Calu3 (cell line): ENCODE measurements at regions not wholly inside any gene's neighbourhood (a gene's known extent, or its start where the extent isn't known, plus 50 kb on each side); places are given as distances from the start of the nearest gene placed in this dataset.

Source experiments
- BruUV-seq: library from RNA; stranded (reverse); fragments of 400-500 nt; replicated peaks from 2 replicates; lab custom pipeline; 2021; lab: Mats Ljungman, UMichigan
- CTCF ChIA-PET: fragments of 300-600 bp; sonication (Branson Sonifier 250); formaldehyde crosslinking; loops from one replicate; lab custom pipeline; 2022; ENCODE audit warnings: antibody characterized with exemption; lab: Charles Lee
- DNase-seq: peaks from one replicate; pipeline ENCODE4 v3.0.0; 2022
- H3K27ac Mint-ChIP-seq: one replicate; pipeline ENCODE4 v1.8.0; 2022; ENCODE audit warnings: mixed read lengths; ENCODE audit not compliant: unreplicated experiment
- H3K27me3 Mint-ChIP-seq: one replicate; pipeline ENCODE4 v1.8.0; 2022; ENCODE audit warnings: mixed read lengths; ENCODE audit not compliant: unreplicated experiment
- H3K36me3 Mint-ChIP-seq: one replicate; pipeline ENCODE4 v1.8.0; 2022; ENCODE audit warnings: mild to moderate bottlenecking, moderate library complexity, mixed read lengths; ENCODE audit not compliant: insufficient read depth, unreplicated experiment
- H3K4me1 Mint-ChIP-seq: one replicate; pipeline ENCODE4 v1.8.0; 2022; ENCODE audit warnings: mild to moderate bottlenecking, low read depth, mixed read lengths; ENCODE audit not compliant: unreplicated experiment
- H3K4me3 Mint-ChIP-seq: one replicate; pipeline ENCODE4 v1.8.0; 2022; ENCODE audit warnings: mild to moderate bottlenecking, low read depth, moderate library complexity, mixed read lengths; ENCODE audit not compliant: unreplicated experiment
- H3K9me3 Mint-ChIP-seq: one replicate; pipeline ENCODE4 v1.8.0; 2022; ENCODE audit warnings: low read depth, mixed read lengths; ENCODE audit not compliant: unreplicated experiment
- intact Hi-C: fragments of 100-400 bp; cut with micrococcal nuclease; formaldehyde crosslinking; loops from one replicate; pipeline ENCODE4 v1.10.0; 2022; ENCODE audit not compliant: unreplicated experiment
- TF ChIP-seq, protein P1 (sequence below): fragments of 200-600 bp; IDR thresholded peaks from one replicate; pipeline ENCODE4 v1.8.0; 2022; ENCODE audit warnings: antibody characterized with exemption; ENCODE audit not compliant: unreplicated experiment

DNA sequence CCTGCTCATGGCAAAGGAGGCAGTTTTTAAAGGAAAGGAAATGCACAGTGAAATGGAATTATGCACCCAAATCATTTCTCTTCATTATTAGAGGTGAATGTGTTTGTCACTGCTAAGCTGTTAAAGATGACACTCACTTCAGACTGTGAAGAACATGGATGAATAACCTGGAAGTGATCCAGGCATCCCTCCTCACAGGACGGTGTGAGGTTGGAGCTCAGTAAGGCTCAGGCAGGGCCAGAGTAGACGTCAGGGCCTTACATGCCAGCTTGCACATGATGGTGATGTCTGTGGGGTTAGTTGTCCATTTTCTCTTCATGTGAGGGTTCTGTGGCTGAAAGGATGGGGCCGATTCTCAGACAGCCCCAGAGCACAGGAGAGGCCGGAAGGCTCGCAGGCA is 273.1 kb downstream of the PCNX1 start:
- intact Hi-C loops = no loop called here
- H3K4me1 Mint-ChIP-seq = peaks cover 7% of the 10 kb centered on the region
- CTCF ChIA-PET = no interaction called here
- TF ChIP-seq, protein P1, sequence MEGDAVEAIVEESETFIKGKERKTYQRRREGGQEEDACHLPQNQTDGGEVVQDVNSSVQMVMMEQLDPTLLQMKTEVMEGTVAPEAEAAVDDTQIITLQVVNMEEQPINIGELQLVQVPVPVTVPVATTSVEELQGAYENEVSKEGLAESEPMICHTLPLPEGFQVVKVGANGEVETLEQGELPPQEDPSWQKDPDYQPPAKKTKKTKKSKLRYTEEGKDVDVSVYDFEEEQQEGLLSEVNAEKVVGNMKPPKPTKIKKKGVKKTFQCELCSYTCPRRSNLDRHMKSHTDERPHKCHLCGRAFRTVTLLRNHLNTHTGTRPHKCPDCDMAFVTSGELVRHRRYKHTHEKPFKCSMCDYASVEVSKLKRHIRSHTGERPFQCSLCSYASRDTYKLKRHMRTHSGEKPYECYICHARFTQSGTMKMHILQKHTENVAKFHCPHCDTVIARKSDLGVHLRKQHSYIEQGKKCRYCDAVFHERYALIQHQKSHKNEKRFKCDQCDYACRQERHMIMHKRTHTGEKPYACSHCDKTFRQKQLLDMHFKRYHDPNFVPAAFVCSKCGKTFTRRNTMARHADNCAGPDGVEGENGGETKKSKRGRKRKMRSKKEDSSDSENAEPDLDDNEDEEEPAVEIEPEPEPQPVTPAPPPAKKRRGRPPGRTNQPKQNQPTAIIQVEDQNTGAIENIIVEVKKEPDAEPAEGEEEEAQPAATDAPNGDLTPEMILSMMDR = no peak
- H3K4me3 Mint-ChIP-seq = no peak overlapping the region
- no TSS peak for BruUV-seq
- H3K27ac Mint-ChIP-seq = no peak overlapping the region
- H3K9me3 Mint-ChIP-seq = no peaks in the 10 kb centered on the region
- no peaks in the 10 kb centered on the region for H3K36me3 Mint-ChIP-seq
- H3K27me3 Mint-ChIP-seq = no peaks in the 10 kb centered on the region
- no peak for DNase-seq

DNA sequence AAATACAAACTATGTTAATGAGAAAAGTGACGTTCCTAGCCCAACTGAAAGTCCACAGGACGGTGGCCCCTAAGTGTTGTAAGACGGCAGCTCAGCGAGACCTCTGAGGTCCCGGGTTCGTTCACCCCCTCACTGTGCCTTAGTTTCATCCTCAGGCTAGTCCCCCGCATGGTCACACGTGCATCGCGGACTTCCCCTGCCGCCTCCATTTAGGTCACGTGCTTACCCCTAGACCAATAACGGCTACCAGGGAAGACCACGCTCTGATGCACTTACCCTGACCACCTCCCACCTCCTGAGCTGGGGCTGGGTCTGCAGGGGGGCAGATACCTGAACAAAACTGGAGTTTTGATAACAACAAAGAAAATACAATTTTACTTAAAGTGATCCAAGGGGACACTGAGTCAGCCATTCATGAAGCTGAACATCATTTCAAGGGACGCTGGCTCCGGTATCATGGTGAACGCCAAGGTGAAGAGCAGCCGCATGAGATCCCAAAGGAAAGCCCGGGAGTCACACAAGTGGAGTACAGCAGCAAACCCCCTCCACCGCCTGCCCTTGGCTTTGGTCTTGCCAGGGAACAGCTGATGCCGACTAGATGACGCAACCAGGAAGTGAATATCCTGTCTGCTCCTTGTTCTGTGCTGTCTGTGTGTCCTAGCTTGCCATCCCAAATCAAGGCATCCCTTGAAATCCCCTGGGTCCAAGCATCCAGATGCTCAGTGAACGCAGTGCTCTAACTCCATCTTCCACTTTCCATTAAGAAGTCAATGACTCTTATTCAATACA is 274.1 kb downstream of the PCNX1 start:
- H3K9me3 Mint-ChIP-seq = peaks cover 1% of the 10 kb centered on the region
- no TSS peak for BruUV-seq
- H3K4me3 Mint-ChIP-seq = no peak overlapping the region
- intact Hi-C loops = no loop called here
- H3K4me1 Mint-ChIP-seq = peaks cover 1% of the 10 kb centered on the region
- no peaks in the 10 kb centered on the region for H3K27me3 Mint-ChIP-seq
- TF ChIP-seq, protein P1 = no peak
- CTCF ChIA-PET = no interaction called here
- no peaks in the 10 kb centered on the region for H3K36me3 Mint-ChIP-seq
- H3K27ac Mint-ChIP-seq = peak overlapping the region; percentile 13
- DNase-seq = no peak

DNA sequence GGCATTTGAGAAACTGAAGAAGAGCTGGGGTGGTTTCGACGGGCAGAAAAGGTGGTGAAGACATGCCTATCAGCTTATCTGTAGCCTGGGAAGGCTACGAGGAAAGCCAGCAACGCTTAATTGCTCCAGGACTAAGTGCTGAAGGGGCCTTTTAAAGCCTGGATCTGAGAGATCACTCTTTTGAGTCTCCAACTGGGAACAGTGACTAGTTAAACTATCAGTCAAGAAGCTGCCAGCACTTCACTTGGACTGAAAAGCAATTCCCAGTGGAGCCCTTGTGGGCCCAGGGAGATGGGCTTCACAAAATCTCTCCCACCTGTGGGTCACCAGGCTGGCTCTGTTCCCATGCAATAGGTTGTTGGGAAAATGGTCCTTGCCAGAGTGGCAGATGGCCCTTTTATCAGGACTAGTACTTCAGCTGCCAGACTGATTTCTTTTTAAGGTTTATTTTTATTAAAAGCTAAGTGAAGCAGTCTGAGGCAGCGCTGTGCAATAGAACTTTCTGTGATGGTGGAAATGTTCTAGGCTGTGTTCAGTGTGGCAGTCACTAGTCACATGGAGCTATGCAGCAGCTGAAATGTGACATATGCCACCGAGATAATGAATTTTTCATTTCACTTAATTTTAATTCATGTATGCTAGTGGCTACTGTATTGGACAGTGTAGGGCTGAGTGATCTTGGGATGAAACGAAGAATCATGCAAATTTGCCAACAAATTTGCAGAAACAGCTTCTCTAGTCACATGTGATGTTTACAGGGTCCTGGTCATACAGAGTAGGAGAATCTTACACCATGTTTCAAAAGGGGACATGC is 276.8 kb downstream of the PCNX1 start:
- BruUV-seq = no TSS peak
- TF ChIP-seq, protein P1 = no peak
- Mint-ChIP-seq H3K27me3 (no peaks in the 10 kb centered on the region), H3K9me3 (peaks cover 3% of the 10 kb centered on the region), H3K36me3 (no peaks in the 10 kb centered on the region), H3K4me1 (no peaks in the 10 kb centered on the region), H3K27ac (no peak overlapping the region), H3K4me3 (no peak overlapping the region)
- CTCF ChIA-PET = interaction anchor here (0.5 to 0.7 kb wide), 4 partner anchors 20 to 628 kb away, joined by 3 read pairs; no protein-coding TSS in a partner anchor
- DNase-seq = no peak
- intact Hi-C loops = no loop called here

DNA sequence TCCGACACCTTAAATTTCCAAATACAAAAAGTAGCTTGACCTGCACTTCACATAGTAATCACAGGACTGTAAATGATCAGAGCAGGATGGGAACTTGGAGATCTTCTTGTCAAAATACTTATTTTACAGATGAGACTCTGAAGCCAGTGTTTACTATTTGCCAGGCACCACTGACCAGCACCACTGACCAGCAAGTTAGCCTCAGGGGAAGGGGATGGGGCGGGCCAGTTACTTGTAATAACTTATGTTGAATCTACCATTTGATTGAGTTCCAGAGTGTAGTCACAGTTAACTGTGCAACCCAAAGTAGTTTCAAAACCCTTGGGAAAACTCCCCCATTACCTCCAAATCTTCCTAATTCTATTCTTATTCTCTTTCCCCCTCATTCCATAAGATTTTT is 278.4 kb downstream of the PCNX1 start:
- Mint-ChIP-seq H3K4me3 (no peak overlapping the region), H3K4me1 (no peaks in the 10 kb centered on the region), H3K27ac (no peak overlapping the region), H3K36me3 (no peaks in the 10 kb centered on the region), H3K27me3 (no peaks in the 10 kb centered on the region), H3K9me3 (peaks cover 3% of the 10 kb centered on the region)
- no peak for DNase-seq
- BruUV-seq = no TSS peak
- TF ChIP-seq, protein P1 = no peak
- CTCF ChIA-PET = interaction anchor here (0.8 kb wide), 1 partner anchor 11 kb away, joined by 5 read pairs; no protein-coding TSS in a partner anchor
- intact Hi-C loops = no loop called here
